ENCODE measurements at regions not wholly inside any gene's neighbourhood (a gene's known extent, or its start where the extent isn't known, plus 50 kb on each side); places are given as distances from the start of the nearest gene placed in this dataset.

DNA sequence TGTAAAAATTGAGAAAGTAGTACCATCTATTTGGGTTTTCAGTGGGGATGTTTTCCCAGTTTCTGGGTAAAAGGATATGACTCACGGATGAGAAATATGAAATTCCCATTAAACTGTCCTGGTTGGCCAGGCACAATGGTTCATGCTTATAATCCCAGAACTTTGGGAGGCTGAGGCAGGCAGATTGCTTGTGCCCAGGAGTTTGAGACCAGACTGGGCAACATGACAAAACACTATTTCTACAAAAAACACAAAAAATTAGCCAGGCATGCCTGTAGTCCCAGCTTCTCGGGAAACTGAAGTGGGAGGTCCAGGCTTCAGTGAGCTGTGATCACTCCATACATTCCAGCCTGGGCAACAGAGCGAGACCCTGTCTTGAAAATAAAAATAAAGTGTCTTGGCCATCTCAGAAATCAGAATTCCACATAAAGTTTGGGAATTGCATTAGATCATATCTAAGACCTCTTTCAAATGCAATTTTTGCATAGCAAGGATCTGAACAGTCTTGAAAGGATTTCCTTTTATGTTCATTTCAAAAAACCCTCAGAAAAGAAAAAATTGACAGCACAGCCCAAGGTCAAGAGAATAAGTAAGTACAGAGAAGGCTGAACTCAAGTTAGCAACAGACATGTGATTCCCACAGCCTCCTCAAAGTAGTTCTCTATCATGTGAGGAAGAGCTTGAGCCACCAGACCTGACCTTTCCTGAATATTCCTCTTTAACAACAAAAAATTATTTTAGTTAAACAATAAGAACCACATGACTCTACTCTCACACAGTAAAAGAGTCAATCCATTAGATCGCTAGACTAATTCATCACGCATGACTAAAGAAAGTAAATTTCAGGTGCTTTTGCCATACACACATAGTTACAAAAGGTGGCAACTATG is 141.5 kb upstream of the CAV2 start:
- CTCF ChIA-PET = no interaction called here

DNA sequence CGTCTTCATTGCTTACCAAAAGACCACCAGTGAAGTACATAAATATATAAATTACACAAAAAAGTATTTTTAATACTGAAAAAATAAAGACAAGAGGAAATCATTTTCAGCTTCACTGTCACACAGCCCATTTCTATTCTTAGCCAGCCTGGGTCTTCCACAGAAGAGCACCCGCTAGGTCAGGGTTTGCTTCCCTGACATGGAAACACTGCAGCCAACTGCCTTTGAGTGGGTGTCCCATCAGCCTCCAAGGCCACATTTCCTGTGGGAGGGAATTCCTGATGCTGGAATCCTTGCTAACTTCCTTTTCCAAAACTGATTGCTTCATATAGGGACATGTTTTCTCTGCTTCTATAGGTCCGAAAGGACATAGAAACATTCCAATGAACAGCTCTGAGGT is 137.8 kb upstream of the CAV2 start:
- Histone ChIP-seq H3K9me3 (ENCODE audit: low read length) (no peaks in the 10 kb centered on the region), H3K9ac (ENCODE audit: low read length) (no peak overlapping the region), H4K20me1 (ENCODE audit: low read length) (no peaks in the 10 kb centered on the region), H3K4me3 (ENCODE audit: low read length) (no peak overlapping the region), H3K79me2 (ENCODE audit: low read length) (no peaks in the 10 kb centered on the region), H3F3A (ENCODE audit: low read length, unreplicated experiment) (no peaks in the 10 kb centered on the region), H3K27ac (ENCODE audit: low read length) (no peak overlapping the region), H3K9me2 (replicated peaks; ENCODE audit: low read length) (no peaks in the 10 kb centered on the region), H3K4me2 (ENCODE audit: low read length) (no peak overlapping the region), H3K4me1 (ENCODE audit: insufficient read depth, low read length) (peaks cover 35% of the 10 kb centered on the region), H3K27me3 (ENCODE audit: low read length) (no peaks in the 10 kb centered on the region), H2AFZ (ENCODE audit: low read length) (no peak overlapping the region), H3K36me3 (ENCODE audit: low read depth, low read length) (no peaks in the 10 kb centered on the region)
- DNase-seq (no peak), ATAC-seq (no peak)
- POLR2A ChIA-PET (ENCODE audit: unreplicated experiment) = no interaction called here
- TF ChIP-seq EZH2phosphoT487 (IDR thresholded peaks at IDR 0.05; ENCODE audit: borderline replicate concordance, low read length) (no peak), CTCF (conservative IDR thresholded peaks at IDR 0.05; ENCODE audit: low read depth, low read length) (no peak), EZH2 (IDR thresholded peaks at IDR 0.05; ENCODE audit: low read length, unreplicated experiment) (no peak)
- BruUV-seq (replicated peaks) = no TSS peak
- CTCF ChIA-PET = no interaction called here
- intact Hi-C loops (cut with micrococcal nuclease) = loop anchor here (2.0 kb wide), 1 partner anchor 23 kb away; no protein-coding TSS in a partner anchor

More for the DNA sequence above, 141.5 kb upstream of the CAV2 start:
- no peak overlapping the region for H2AFZ ChIP-seq (ENCODE audit: low read length)
- H3K9me3 ChIP-seq (ENCODE audit: low read length) = no peaks in the 10 kb centered on the region
- ATAC-seq (peak; percentile 28), DNase-seq (peak; percentile 72)
- H3K9me2 ChIP-seq (replicated peaks; ENCODE audit: low read length) = no peaks in the 10 kb centered on the region
- intact Hi-C loops (cut with micrococcal nuclease) = loop anchor here (5.0 kb wide), 1 partner anchor 64 kb away; no protein-coding TSS in a partner anchor
- H3K4me2 ChIP-seq (ENCODE audit: low read length) = no peak overlapping the region
- peak overlapping the region; percentile 91 for H3K27ac ChIP-seq (ENCODE audit: low read length)
- H3K4me3 ChIP-seq (ENCODE audit: low read length) = no peak overlapping the region
- no peaks in the 10 kb centered on the region for H3K36me3 ChIP-seq (ENCODE audit: low read depth, low read length)
- H4K20me1 ChIP-seq (ENCODE audit: low read length) = no peaks in the 10 kb centered on the region
- peaks cover 51% of the 10 kb centered on the region for H3K4me1 ChIP-seq (ENCODE audit: insufficient read depth, low read length)
- H3F3A ChIP-seq (ENCODE audit: low read length, unreplicated experiment) = peaks cover 7% of the 10 kb centered on the region
- no TSS peak for BruUV-seq (replicated peaks)
- no peaks in the 10 kb centered on the region for H3K27me3 ChIP-seq (ENCODE audit: low read length)
- no peaks in the 10 kb centered on the region for H3K79me2 ChIP-seq (ENCODE audit: low read length)
- H3K9ac ChIP-seq (ENCODE audit: low read length) = peak overlapping the region; percentile 23; the same call in 1 of the 2 replicates
- TF ChIP-seq CTCF (conservative IDR thresholded peaks at IDR 0.05; ENCODE audit: low read depth, low read length) (no peak), EZH2 (IDR thresholded peaks at IDR 0.05; ENCODE audit: low read length, unreplicated experiment) (no peak), EZH2phosphoT487 (IDR thresholded peaks at IDR 0.05; ENCODE audit: borderline replicate concordance, low read length) (no peak)
- POLR2A ChIA-PET (ENCODE audit: unreplicated experiment) = interaction anchor here (0.6 kb wide), 1 partner anchor 9 kb away, joined by 3 read pairs; no protein-coding TSS in a partner anchor
